Body of pancreas (tissue), 4 donors: ENCODE measurements at regions not wholly inside any gene's neighbourhood (a gene's known extent, or its start where the extent isn't known, plus 50 kb on each side); places are given as distances from the start of the nearest gene placed in this dataset.
A peak's percentile ranks its signal among the peaks of the same experiment; 100 is the strongest.
"Not testable (repeated sequence)": the region's sequence is repeated elsewhere in the genome, so short reads cannot be mapped to it uniquely, and the experiment has no call there.

ENCODE experiments used
- ATAC-seq: fragments of 150-250 bp; one replicate; pipeline ENCODE4 v1.9.1; 2016
- DNase-seq, 4 donors: peaks; one replicate each; pipeline ENCODE4 v3.0.0-alpha.2; 2019
- H3K27ac ChIP-seq, 4 donors: fragments of 200-600 bp; sonication (generic); 1 replicate in 3 of 4; 2 replicates in 1 of 4; pipeline versions ENCODE4 v1.5.1 to v1.6.1; 2016 to 2019; ENCODE audit warnings: mild to moderate bottlenecking in 1 of 4, mixed read lengths in 1 of 4, moderate library complexity in 1 of 4
- H3K27me3 ChIP-seq, 2 donors: fragments of 200-600 bp; sonication (generic); one replicate each; pipeline ENCODE4 v1.6.0; 2016; ENCODE audit warnings: mild to moderate bottlenecking in 1 of 2
- H3K36me3 ChIP-seq, 2 donors: fragments of 200-600 bp; sonication (generic); replicated peaks in 1 of 2; 2 replicates each; pipeline ENCODE4 v1.5.1; 2016; ENCODE audit warnings: low read depth in 2 of 2; ENCODE audit not compliant: insufficient read depth in 1 of 2
- H3K4me1 ChIP-seq: fragments of 200-600 bp; sonication (generic); one replicate; pipeline ENCODE4 v1.6.0; 2016
- H3K4me3 ChIP-seq, 2 donors: fragments of 200-600 bp; sonication (generic); 1 replicate in 1 of 2; 2 replicates in 1 of 2; pipeline ENCODE4 v1.5.1; 2016 to 2019
- H3K9me3 ChIP-seq, 3 donors: fragments of 200-600 bp; sonication (generic); 1 replicate in 2 of 3; 2 replicates in 1 of 3; pipeline ENCODE4 v1.5.1; 2016
- POLR2A ChIP-seq, 3 donors: fragments of 450-650 bp; IDR thresholded peaks; one replicate each; pipeline ENCODE4 v1.6.1; 2016; ENCODE audit warnings: antibody characterized with exemption in 3 of 3, mild to moderate bottlenecking in 2 of 3
- WGBS, 2 donors: methylation state at CpG; one replicate each; pipeline ENCODE4 v1.1.5; 2017; 5-methylcytosine and 5-hydroxymethylcytosine counted together
- intact Hi-C: fragments of 100-400 bp; cut with DNase I; formaldehyde crosslinking; loops from one replicate; pipeline ENCODE4 v1.15.1; 2023
- TF ChIP-seq, protein P1 (sequence below), 7 experiments: fragments of 450-650 bp in 4 of 7; fragments of 200-600 bp in 3 of 7; sonication (generic) in 3 of 7; IDR thresholded peaks; one replicate each; pipeline ENCODE4 v1.5.1; 2016 to 2019; ENCODE audit warnings: antibody characterized with exemption in 7 of 7

- ATAC-seq (no peak), DNase-seq (no peak)
- Histone ChIP-seq H3K4me3 (no peak overlapping the region), H3K27me3 (no peaks in the 10 kb centered on the region), H3K4me1 (no peaks in the 10 kb centered on the region), H3K36me3 (peaks cover 0 to 2% of the 10 kb centered on the region in 2 donors), H3K27ac (no peak overlapping the region), H3K9me3 (peaks cover 0 to 11% (median 0%) of the 10 kb centered on the region in 3 donors)
- 92 to 97% methylated on average over 5 of the region's 5 CpGs for WGBS, 2 donors
- intact Hi-C loops = no loop called here
- TF ChIP-seq, protein P1, sequence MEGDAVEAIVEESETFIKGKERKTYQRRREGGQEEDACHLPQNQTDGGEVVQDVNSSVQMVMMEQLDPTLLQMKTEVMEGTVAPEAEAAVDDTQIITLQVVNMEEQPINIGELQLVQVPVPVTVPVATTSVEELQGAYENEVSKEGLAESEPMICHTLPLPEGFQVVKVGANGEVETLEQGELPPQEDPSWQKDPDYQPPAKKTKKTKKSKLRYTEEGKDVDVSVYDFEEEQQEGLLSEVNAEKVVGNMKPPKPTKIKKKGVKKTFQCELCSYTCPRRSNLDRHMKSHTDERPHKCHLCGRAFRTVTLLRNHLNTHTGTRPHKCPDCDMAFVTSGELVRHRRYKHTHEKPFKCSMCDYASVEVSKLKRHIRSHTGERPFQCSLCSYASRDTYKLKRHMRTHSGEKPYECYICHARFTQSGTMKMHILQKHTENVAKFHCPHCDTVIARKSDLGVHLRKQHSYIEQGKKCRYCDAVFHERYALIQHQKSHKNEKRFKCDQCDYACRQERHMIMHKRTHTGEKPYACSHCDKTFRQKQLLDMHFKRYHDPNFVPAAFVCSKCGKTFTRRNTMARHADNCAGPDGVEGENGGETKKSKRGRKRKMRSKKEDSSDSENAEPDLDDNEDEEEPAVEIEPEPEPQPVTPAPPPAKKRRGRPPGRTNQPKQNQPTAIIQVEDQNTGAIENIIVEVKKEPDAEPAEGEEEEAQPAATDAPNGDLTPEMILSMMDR (IDR thresholded peaks at IDR 0.05) = no peak
- no peak for TF ChIP-seq POLR2A (IDR thresholded peaks at IDR 0.05)
Measured at GRCh38 chr4:37555322-37555721, 130.9 kb downstream of the RELL1 start.

GRCh38 chr4:37549866-37550265 lies 136.3 kb downstream of the RELL1 start:
- H3K27me3 ChIP-seq, H3K4me1 ChIP-seq, H3K36me3 ChIP-seq, ATAC-seq, intact Hi-C loops, H3K27ac ChIP-seq, DNase-seq, H3K4me3 ChIP-seq: not testable (repeated sequence)
- 86 to 94% methylated on average over 2 to 3 of the region's 3 CpGs for WGBS, 2 donors
- H3K9me3 ChIP-seq = peaks cover 0 to 11% (median 0%) of the 10 kb centered on the region in 3 donors

DNA sequence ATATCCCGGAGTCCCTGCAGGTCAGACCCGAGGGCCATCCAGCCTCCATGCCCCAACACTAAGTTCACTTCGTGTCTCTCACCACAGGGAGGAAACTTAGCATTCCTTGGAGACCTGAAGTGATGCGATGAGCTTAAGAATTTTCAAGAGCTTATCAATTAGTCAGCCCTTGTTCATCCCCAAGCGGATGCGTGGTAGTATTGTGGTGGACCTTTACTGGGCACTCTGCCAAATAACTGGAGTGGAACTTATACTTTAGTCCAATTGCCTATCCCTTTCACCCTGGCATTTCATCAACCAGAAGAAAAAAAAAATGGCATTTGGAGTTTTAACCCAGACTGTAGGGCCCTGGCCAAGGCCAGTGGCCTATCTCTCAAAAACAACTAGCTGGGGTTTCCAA lies 137.1 kb downstream of the RELL1 start:
- Histone ChIP-seq H3K27ac (no peak overlapping the region), H3K27me3 (no peaks in the 10 kb centered on the region), H3K4me3 (no peak overlapping the region), H3K9me3 (peaks cover 0 to 11% (median 0%) of the 10 kb centered on the region in 3 donors), H3K36me3 (peaks cover 0 to 2% of the 10 kb centered on the region in 2 donors), H3K4me1 (no peaks in the 10 kb centered on the region)
- TF ChIP-seq POLR2A (IDR thresholded peaks at IDR 0.05) = no peak
- TF ChIP-seq, protein P1 (IDR thresholded peaks at IDR 0.05) = no peak
- intact Hi-C loops = no loop called here
- WGBS, 2 donors = 80 to 89% methylated on average over 6 of the region's 6 CpGs
- ATAC-seq (no peak), DNase-seq (no peak)

DNA sequence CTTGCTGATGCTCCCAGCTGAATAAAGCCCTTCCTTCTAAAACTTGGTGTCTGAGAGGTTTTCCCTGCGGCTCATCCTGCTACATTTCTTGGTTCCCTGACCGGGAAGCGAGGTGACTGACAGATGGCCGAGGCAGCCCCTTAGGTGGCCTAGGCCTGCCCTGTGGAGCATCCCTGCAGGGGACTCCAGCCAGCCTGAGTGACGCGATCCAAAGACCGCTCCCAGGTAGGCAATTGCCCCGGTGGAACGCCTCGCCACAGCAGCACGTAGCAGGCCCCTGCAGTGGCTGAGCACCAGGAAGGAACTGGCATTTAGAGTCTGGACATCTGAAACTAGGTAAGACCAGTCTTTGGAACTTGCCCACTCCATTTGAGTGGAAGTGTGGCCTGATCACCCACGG lies 139.6 kb downstream of the RELL1 start:
- no peaks in the 10 kb centered on the region for H3K9me3 ChIP-seq
- intact Hi-C loops = no loop called here
- TF ChIP-seq, protein P1 (IDR thresholded peaks at IDR 0.05) = no peak
- TF ChIP-seq POLR2A (IDR thresholded peaks at IDR 0.05) = no peak
- DNase-seq (no peak), ATAC-seq (no peak)
- WGBS, 2 donors = 95 to 97% methylated on average over 2 to 12 of the region's 12 CpGs
- H3K27me3 ChIP-seq = no peaks in the 10 kb centered on the region
- H3K27ac ChIP-seq = no peak overlapping the region
- H3K36me3 ChIP-seq = no peaks in the 10 kb centered on the region
- H3K4me1 ChIP-seq = peaks cover 18% of the 10 kb centered on the region
- no peak overlapping the region for H3K4me3 ChIP-seq

DNA sequence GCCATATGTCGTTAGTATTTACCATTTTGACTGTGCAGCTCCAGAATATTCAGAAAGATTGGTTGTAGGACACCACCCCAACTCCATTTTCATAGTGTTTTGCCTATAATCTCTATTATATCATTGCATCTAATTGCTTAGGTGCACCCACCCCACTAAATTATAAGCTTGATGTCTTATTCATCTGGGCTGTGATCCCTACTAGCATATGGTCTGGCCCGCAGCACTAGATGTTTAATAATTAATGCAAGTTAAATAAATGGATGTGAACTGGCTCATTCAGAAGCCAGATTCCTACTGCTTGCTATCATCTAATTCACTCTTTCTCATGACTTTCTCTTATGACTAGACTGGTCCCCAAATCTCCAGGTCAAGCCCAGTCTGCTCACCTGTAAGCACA lies 143.5 kb downstream of the RELL1 start:
- no peaks in the 10 kb centered on the region for H3K9me3 ChIP-seq
- intact Hi-C loops = no loop called here
- no peak for TF ChIP-seq POLR2A (IDR thresholded peaks at IDR 0.05)
- TF ChIP-seq, protein P1 (IDR thresholded peaks at IDR 0.05) = no peak
- 43 to 53% methylated on average over 2 of the region's 2 CpGs for WGBS, 2 donors
- ATAC-seq (no peak), DNase-seq (no peak)
- H3K4me1 ChIP-seq = peaks cover 27% of the 10 kb centered on the region
- no peak overlapping the region for H3K4me3 ChIP-seq
- no peaks in the 10 kb centered on the region for H3K27me3 ChIP-seq
- H3K27ac ChIP-seq = peak overlapping the region in 1 of 4 donors; percentile 11
- no peaks in the 10 kb centered on the region for H3K36me3 ChIP-seq
